Neural cell (in vitro differentiated cells): ENCODE measurements at regions not wholly inside any gene's neighbourhood (a gene's known extent, or its start where the extent isn't known, plus 50 kb on each side); places are given as distances from the start of the nearest gene placed in this dataset.

Source experiments
- EZH2 ChIP-seq: fragments of 200-600, 300-800 bp; shearing (Covaris generic), sonication (generic); IDR thresholded peaks from 2 replicates; pipeline ENCODE4 v1.6.1; 2014; ENCODE audit warnings: antibody characterized with exemption, low read length, borderline replicate concordance, mild to moderate bottlenecking; ENCODE audit not compliant: insufficient read depth, poor library complexity, severe bottlenecking
- POLR2AphosphoS5 ChIP-seq: IDR thresholded peaks from 2 replicates; pipeline ENCODE4 v1.6.1; 2012
- SMC3 ChIP-seq: fragments of 450-650 bp; conservative IDR thresholded peaks from 2 replicates; pipeline ENCODE4 v1.6.1; 2014; ENCODE audit warnings: antibody characterized with exemption, mild to moderate bottlenecking, moderate library complexity; ENCODE audit not compliant: poor library complexity
- TAF1 ChIP-seq: IDR thresholded peaks from 2 replicates; pipeline ENCODE4 v1.6.1; 2012; ENCODE audit warnings: low read depth
- TF ChIP-seq, protein P1 (sequence below): fragments of 450-650 bp; IDR thresholded peaks from 2 replicates; pipeline ENCODE4 v1.5.1; 2014; ENCODE audit warnings: antibody characterized with exemption, mild to moderate bottlenecking, moderate library complexity; ENCODE audit not compliant: poor library complexity, severe bottlenecking

DNA sequence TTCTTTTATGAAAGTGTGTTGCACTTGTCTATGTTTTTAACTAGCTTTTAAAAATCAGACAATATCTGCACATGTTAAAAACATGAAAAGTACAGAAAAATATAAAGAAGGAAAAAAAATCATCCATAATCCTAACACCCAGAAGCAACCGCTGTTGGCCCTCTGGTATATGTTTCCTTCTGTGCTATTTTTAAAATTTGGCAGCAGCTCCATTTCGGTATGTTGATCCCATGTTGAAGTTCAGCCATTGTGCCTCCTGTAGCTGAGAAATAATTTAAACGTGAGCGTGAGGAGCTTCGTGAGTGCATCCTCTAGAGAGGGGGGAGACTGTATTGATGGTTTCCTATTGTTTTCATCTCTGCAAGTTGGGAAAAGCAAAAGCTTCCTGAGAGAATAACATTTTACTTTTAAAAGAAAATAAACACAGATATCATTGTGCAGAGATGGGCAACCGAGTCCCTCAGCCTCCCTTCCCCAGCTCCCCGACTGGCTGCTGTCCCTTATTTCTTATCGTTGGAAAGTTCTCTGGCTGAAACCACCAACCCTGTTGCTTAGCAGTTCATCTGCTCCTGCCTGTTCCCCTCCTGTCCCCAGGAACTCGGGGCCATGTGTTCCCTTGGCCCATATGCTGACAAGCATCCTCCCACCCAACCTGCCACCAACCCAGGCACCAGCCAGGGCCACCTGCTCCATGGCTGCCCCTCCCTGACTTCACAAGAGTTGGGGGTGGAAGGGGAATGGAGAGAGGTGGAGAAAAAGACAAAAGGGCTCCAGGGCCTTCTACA is 499.1 kb upstream of the PODXL start:
- TF ChIP-seq SMC3 (no peak), POLR2AphosphoS5 (no peak), EZH2 (no peak), TAF1 (no peak)
- TF ChIP-seq, protein P1, sequence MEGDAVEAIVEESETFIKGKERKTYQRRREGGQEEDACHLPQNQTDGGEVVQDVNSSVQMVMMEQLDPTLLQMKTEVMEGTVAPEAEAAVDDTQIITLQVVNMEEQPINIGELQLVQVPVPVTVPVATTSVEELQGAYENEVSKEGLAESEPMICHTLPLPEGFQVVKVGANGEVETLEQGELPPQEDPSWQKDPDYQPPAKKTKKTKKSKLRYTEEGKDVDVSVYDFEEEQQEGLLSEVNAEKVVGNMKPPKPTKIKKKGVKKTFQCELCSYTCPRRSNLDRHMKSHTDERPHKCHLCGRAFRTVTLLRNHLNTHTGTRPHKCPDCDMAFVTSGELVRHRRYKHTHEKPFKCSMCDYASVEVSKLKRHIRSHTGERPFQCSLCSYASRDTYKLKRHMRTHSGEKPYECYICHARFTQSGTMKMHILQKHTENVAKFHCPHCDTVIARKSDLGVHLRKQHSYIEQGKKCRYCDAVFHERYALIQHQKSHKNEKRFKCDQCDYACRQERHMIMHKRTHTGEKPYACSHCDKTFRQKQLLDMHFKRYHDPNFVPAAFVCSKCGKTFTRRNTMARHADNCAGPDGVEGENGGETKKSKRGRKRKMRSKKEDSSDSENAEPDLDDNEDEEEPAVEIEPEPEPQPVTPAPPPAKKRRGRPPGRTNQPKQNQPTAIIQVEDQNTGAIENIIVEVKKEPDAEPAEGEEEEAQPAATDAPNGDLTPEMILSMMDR, result no peak
